T-helper 2 cell treated with Interferon-gamma antibody and Interleukin-4, amounts not matched to agents 5 μg/mL and 100 μg/mL, for 36 hours (primary cell): ENCODE measurements at regions not wholly inside any gene's neighbourhood (a gene's known extent, or its start where the extent isn't known, plus 50 kb on each side); places are given as distances from the start of the nearest gene placed in this dataset.

Experiments
- DNase-seq: peaks from one replicate; pipeline ENCODE4 v3.0.0; 2021; ENCODE audit warnings: low spot score
- H3K27ac Mint-ChIP-seq: one replicate; pipeline ENCODE4 v1.8.0; 2021; ENCODE audit warnings: mild to moderate bottlenecking, mixed read lengths
- H3K27me3 Mint-ChIP-seq: one replicate; pipeline ENCODE4 v1.8.0; 2021; ENCODE audit warnings: low read depth, mixed read lengths
- H3K36me3 Mint-ChIP-seq: one replicate; pipeline ENCODE4 v1.8.0; 2021; ENCODE audit warnings: low read depth, mixed read lengths
- H3K4me1 Mint-ChIP-seq: one replicate; pipeline ENCODE4 v1.8.0; 2021; ENCODE audit warnings: low read depth, mixed read lengths
- H3K4me3 Mint-ChIP-seq: one replicate; pipeline ENCODE4 v1.8.0; 2022; ENCODE audit warnings: mild to moderate bottlenecking, moderate library complexity, mixed read lengths
- H3K9me3 Mint-ChIP-seq: one replicate; pipeline ENCODE4 v1.8.0; 2021; ENCODE audit warnings: mixed read lengths

GRCh38 chr3:13177641-13178040 is 104.4 kb upstream of the IQSEC1 start:
- H3K4me1 Mint-ChIP-seq, result no peaks in the 10 kb centered on the region
- no peak for DNase-seq
- H3K9me3 Mint-ChIP-seq, result peaks cover 14% of the 10 kb centered on the region
- no peaks in the 10 kb centered on the region for H3K36me3 Mint-ChIP-seq
- peaks cover 2% of the 10 kb centered on the region for H3K27me3 Mint-ChIP-seq
- H3K27ac Mint-ChIP-seq, result no peak overlapping the region
- no peak overlapping the region for H3K4me3 Mint-ChIP-seq

GRCh38 chr3:13177236-13177635 is 104.0 kb upstream of the IQSEC1 start:
- Mint-ChIP-seq H3K36me3 (no peaks in the 10 kb centered on the region), H3K27me3 (peaks cover 2% of the 10 kb centered on the region), H3K27ac (no peak overlapping the region), H3K4me3 (no peak overlapping the region), H3K4me1 (no peaks in the 10 kb centered on the region), H3K9me3 (peaks cover 14% of the 10 kb centered on the region)
- DNase-seq, result no peak

- H3K27ac Mint-ChIP-seq, result no peak overlapping the region
- no peaks in the 10 kb centered on the region for H3K36me3 Mint-ChIP-seq
- peaks cover 1% of the 10 kb centered on the region for H3K27me3 Mint-ChIP-seq
- no peaks in the 10 kb centered on the region for H3K4me1 Mint-ChIP-seq
- H3K4me3 Mint-ChIP-seq, result no peak overlapping the region
- H3K9me3 Mint-ChIP-seq, result peaks cover 14% of the 10 kb centered on the region
- DNase-seq, result no peak
Observed at GRCh38 chr3:13176445-13176844, 103.2 kb upstream of the IQSEC1 start.

GRCh38 chr3:13174803-13175135 is 101.5 kb upstream of the IQSEC1 start:
- no peak overlapping the region for H3K4me3 Mint-ChIP-seq
- no peaks in the 10 kb centered on the region for H3K27me3 Mint-ChIP-seq
- H3K36me3 Mint-ChIP-seq, result no peaks in the 10 kb centered on the region
- no peaks in the 10 kb centered on the region for H3K4me1 Mint-ChIP-seq
- H3K27ac Mint-ChIP-seq, result no peak overlapping the region
- DNase-seq, result no peak
- H3K9me3 Mint-ChIP-seq, result peaks cover 11% of the 10 kb centered on the region

- no peaks in the 10 kb centered on the region for H3K27me3 Mint-ChIP-seq
- H3K36me3 Mint-ChIP-seq, result no peaks in the 10 kb centered on the region
- H3K4me3 Mint-ChIP-seq, result no peak overlapping the region
- H3K4me1 Mint-ChIP-seq, result no peaks in the 10 kb centered on the region
- DNase-seq, result no peak
- H3K27ac Mint-ChIP-seq, result no peak overlapping the region
- peaks cover 10% of the 10 kb centered on the region for H3K9me3 Mint-ChIP-seq
Observed at GRCh38 chr3:13174011-13174802, 101.0 kb upstream of the IQSEC1 start.

- Mint-ChIP-seq H3K4me3 (no peak overlapping the region), H3K27me3 (no peaks in the 10 kb centered on the region), H3K36me3 (no peaks in the 10 kb centered on the region), H3K9me3 (no peaks in the 10 kb centered on the region), H3K27ac (no peak overlapping the region), H3K4me1 (no peaks in the 10 kb centered on the region)
- DNase-seq, result no peak
Observed at GRCh38 chr3:13173186-13173585, 100.0 kb upstream of the IQSEC1 start.

GRCh38 chr3:13172644-13173013 is 99.4 kb upstream of the IQSEC1 start:
- H3K36me3 Mint-ChIP-seq, result no peaks in the 10 kb centered on the region
- H3K9me3 Mint-ChIP-seq, result no peaks in the 10 kb centered on the region
- H3K27ac Mint-ChIP-seq, result no peak overlapping the region
- no peak for DNase-seq
- H3K4me3 Mint-ChIP-seq, result no peak overlapping the region
- no peaks in the 10 kb centered on the region for H3K4me1 Mint-ChIP-seq
- H3K27me3 Mint-ChIP-seq, result no peaks in the 10 kb centered on the region

- Mint-ChIP-seq H3K4me1 (no peaks in the 10 kb centered on the region), H3K27ac (no peak overlapping the region), H3K27me3 (no peaks in the 10 kb centered on the region), H3K9me3 (no peaks in the 10 kb centered on the region), H3K4me3 (no peak overlapping the region), H3K36me3 (no peaks in the 10 kb centered on the region)
- DNase-seq, result no peak
Observed at GRCh38 chr3:13171704-13172643, 98.7 kb upstream of the IQSEC1 start.

- no peaks in the 10 kb centered on the region for H3K36me3 Mint-ChIP-seq
- no peak for DNase-seq
- no peak overlapping the region for H3K27ac Mint-ChIP-seq
Observed at GRCh38 chr3:13170317-13170716, 97.1 kb upstream of the IQSEC1 start.

GRCh38 chr3:13168391-13168790 is 95.2 kb upstream of the IQSEC1 start:
- no peaks in the 10 kb centered on the region for H3K9me3 Mint-ChIP-seq
- no peaks in the 10 kb centered on the region for H3K36me3 Mint-ChIP-seq
- no peak overlapping the region for H3K4me3 Mint-ChIP-seq
- H3K4me1 Mint-ChIP-seq, result no peaks in the 10 kb centered on the region
- DNase-seq, result no peak
- H3K27me3 Mint-ChIP-seq, result no peaks in the 10 kb centered on the region
- H3K27ac Mint-ChIP-seq, result no peak overlapping the region

More at GRCh38 chr3:13170317-13170716, 97.1 kb upstream of the IQSEC1 start:
- Mint-ChIP-seq H3K4me1 (no peaks in the 10 kb centered on the region), H3K27me3 (no peaks in the 10 kb centered on the region), H3K9me3 (no peaks in the 10 kb centered on the region), H3K4me3 (no peak overlapping the region)

- Mint-ChIP-seq H3K27ac (no peak overlapping the region), H3K4me3 (no peak overlapping the region), H3K9me3 (no peaks in the 10 kb centered on the region), H3K4me1 (no peaks in the 10 kb centered on the region), H3K36me3 (no peaks in the 10 kb centered on the region), H3K27me3 (no peaks in the 10 kb centered on the region)
- DNase-seq, result no peak
Observed at GRCh38 chr3:13167829-13168228, 94.6 kb upstream of the IQSEC1 start.

- no peak for DNase-seq
- Mint-ChIP-seq H3K36me3 (no peaks in the 10 kb centered on the region), H3K27me3 (no peaks in the 10 kb centered on the region), H3K27ac (no peak overlapping the region), H3K4me3 (no peak overlapping the region), H3K9me3 (no peaks in the 10 kb centered on the region), H3K4me1 (no peaks in the 10 kb centered on the region)
Observed at GRCh38 chr3:13167064-13167743, 94.0 kb upstream of the IQSEC1 start.

GRCh38 chr3:13166243-13167063 is 93.2 kb upstream of the IQSEC1 start:
- Mint-ChIP-seq H3K9me3 (no peaks in the 10 kb centered on the region), H3K36me3 (no peaks in the 10 kb centered on the region), H3K27ac (no peak overlapping the region), H3K27me3 (no peaks in the 10 kb centered on the region), H3K4me3 (no peak overlapping the region), H3K4me1 (no peaks in the 10 kb centered on the region)
- DNase-seq, result no peak
